Caki2 (cell line): ENCODE measurements at regions not wholly inside any gene's neighbourhood (a gene's known extent, or its start where the extent isn't known, plus 50 kb on each side); places are given as distances from the start of the nearest gene placed in this dataset.
"Not testable (repeated sequence)": the region's sequence is repeated elsewhere in the genome, so short reads cannot be mapped to it uniquely, and the experiment has no call there.

ENCODE experiments used
- DNase-seq: peaks from one replicate; pipeline ENCODE4 v3.0.0-alpha.2; 2015; ENCODE audit warnings: low read depth
- in situ Hi-C: cut with HindIII; loops from 2 replicates; pipeline ENCODE4 v1.10.0; 2016; ENCODE audit warnings: low sequenced_read_pairs, low pct_unique_long_range_greater_than_20kb, mixed read lengths

GRCh38 chr13:50376895-50377575 is 361.8 kb downstream of the KCNRG start:
- in situ Hi-C loops: no loop called here
- DNase-seq: no peak

- in situ Hi-C loops: no loop called here
- DNase-seq: no peak
Measured at GRCh38 chr13:50377726-50378270, 362.6 kb downstream of the KCNRG start.

GRCh38 chr13:50378509-50379044 is 363.3 kb downstream of the KCNRG start:
- no peak for DNase-seq
- in situ Hi-C loops: no loop called here

GRCh38 chr13:50379584-50379983 is 364.3 kb downstream of the KCNRG start:
- no peak for DNase-seq
- in situ Hi-C loops: no loop called here

GRCh38 chr13:50380905-50381304 is 365.7 kb downstream of the KCNRG start:
- no peak for DNase-seq
- in situ Hi-C loops: no loop called here

- in situ Hi-C loops: no loop called here
Measured at GRCh38 chr13:50382511-50382910, 367.3 kb downstream of the KCNRG start.

GRCh38 chr13:50382951-50383350 is 367.7 kb downstream of the KCNRG start:
- in situ Hi-C loops: no loop called here

More at GRCh38 chr13:50382511-50382910, 367.3 kb downstream of the KCNRG start:
- no peak for DNase-seq

GRCh38 chr13:50384724-50385123 is 369.5 kb downstream of the KCNRG start:
- in situ Hi-C loops: no loop called here
- no peak for DNase-seq

More at GRCh38 chr13:50382951-50383350, 367.7 kb downstream of the KCNRG start:
- DNase-seq: no peak

- in situ Hi-C loops: no loop called here
- DNase-seq: no peak
Measured at GRCh38 chr13:50386541-50387050, 371.4 kb downstream of the KCNRG start.

- DNase-seq: no peak
- in situ Hi-C loops: no loop called here
Measured at GRCh38 chr13:50387051-50387581, 371.9 kb downstream of the KCNRG start.

GRCh38 chr13:50388481-50388880 is 373.2 kb downstream of the KCNRG start:
- no peak for DNase-seq
- in situ Hi-C loops: no loop called here

- in situ Hi-C loops: no loop called here
- no peak for DNase-seq
Measured at GRCh38 chr13:50389726-50390125, 374.5 kb downstream of the KCNRG start.

- DNase-seq: no peak
- in situ Hi-C loops: no loop called here
Measured at GRCh38 chr13:50390503-50391248, 375.4 kb downstream of the KCNRG start.

- in situ Hi-C loops: no loop called here
- no peak for DNase-seq
Measured at GRCh38 chr13:50392977-50393376, 377.7 kb downstream of the KCNRG start.

- in situ Hi-C loops: no loop called here
- DNase-seq: no peak
Measured at GRCh38 chr13:50393628-50394027, 378.4 kb downstream of the KCNRG start.

- in situ Hi-C loops: no loop called here
- DNase-seq: no peak
Measured at GRCh38 chr13:50396001-50396400, 380.8 kb downstream of the KCNRG start.

GRCh38 chr13:50396618-50397017 is 381.4 kb downstream of the KCNRG start:
- in situ Hi-C loops, DNase-seq: not testable (repeated sequence)

- in situ Hi-C loops: no loop called here
- DNase-seq: no peak
Measured at GRCh38 chr13:50400035-50400726, 384.9 kb downstream of the KCNRG start.
